Activated naive CD4-positive, alpha-beta T cell treated with anti-CD3 and anti-CD28 coated beads, Interleukin-2, amount 10 ng/mL, durations not matched to agents 7 days and 5 days (primary cell): ENCODE measurements at regions not wholly inside any gene's neighbourhood (a gene's known extent, or its start where the extent isn't known, plus 50 kb on each side); places are given as distances from the start of the nearest gene placed in this dataset.

Experiments
- CTCF ChIA-PET: fragments of 350-600 bp; sonication (Branson Sonifier 250); formaldehyde crosslinking; loops from one replicate; lab custom pipeline; 2021; ENCODE audit warnings: antibody characterized with exemption; lab: Charles Lee
- DNase-seq: peaks from one replicate; pipeline ENCODE4 v3.0.0-alpha.2; 2020
- H3K27ac Mint-ChIP-seq: one replicate; pipeline ENCODE4 v1.8.0; 2021; ENCODE audit warnings: mild to moderate bottlenecking, moderate library complexity, mixed read lengths
- H3K27me3 Mint-ChIP-seq: one replicate; pipeline ENCODE4 v1.8.0; 2021; ENCODE audit warnings: mild to moderate bottlenecking, mixed read lengths
- H3K36me3 Mint-ChIP-seq: one replicate; pipeline ENCODE4 v1.8.0; 2021; ENCODE audit warnings: mixed read lengths
- H3K4me1 Mint-ChIP-seq: one replicate; pipeline ENCODE4 v1.8.0; 2021; ENCODE audit warnings: mixed read lengths
- H3K4me3 Mint-ChIP-seq: one replicate; pipeline ENCODE4 v1.8.0; 2021; ENCODE audit warnings: mild to moderate bottlenecking, moderate library complexity, mixed read lengths
- H3K9me3 Mint-ChIP-seq: one replicate; pipeline ENCODE4 v1.8.0; 2021; ENCODE audit warnings: mixed read lengths

DNA sequence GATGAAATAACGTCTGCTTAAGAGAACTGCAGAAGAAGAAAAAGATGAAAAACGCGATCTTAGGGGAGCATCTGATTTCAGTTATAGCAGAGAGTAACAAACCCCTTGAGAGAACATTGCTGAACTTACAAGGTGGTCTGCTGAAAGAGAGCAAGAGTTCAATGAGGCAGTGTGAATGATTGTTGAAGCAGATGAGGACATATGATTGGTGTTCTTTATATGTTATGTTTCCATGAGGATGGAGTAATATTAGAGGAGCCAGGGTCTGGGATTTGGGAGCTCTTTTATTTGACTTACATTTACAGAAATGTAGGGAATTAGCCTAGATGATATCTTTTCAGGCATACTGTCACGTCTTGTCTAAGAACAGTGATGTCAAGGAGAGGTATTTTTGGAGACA lies 1302.0 kb downstream of the KCNT2 start:
- H3K27me3 Mint-ChIP-seq = no peaks in the 10 kb centered on the region
- no peak overlapping the region for H3K27ac Mint-ChIP-seq
- DNase-seq = no peak
- no peak overlapping the region for H3K4me3 Mint-ChIP-seq
- CTCF ChIA-PET = no interaction called here
- no peaks in the 10 kb centered on the region for H3K36me3 Mint-ChIP-seq
- H3K4me1 Mint-ChIP-seq = no peaks in the 10 kb centered on the region
- H3K9me3 Mint-ChIP-seq = no peaks in the 10 kb centered on the region

DNA sequence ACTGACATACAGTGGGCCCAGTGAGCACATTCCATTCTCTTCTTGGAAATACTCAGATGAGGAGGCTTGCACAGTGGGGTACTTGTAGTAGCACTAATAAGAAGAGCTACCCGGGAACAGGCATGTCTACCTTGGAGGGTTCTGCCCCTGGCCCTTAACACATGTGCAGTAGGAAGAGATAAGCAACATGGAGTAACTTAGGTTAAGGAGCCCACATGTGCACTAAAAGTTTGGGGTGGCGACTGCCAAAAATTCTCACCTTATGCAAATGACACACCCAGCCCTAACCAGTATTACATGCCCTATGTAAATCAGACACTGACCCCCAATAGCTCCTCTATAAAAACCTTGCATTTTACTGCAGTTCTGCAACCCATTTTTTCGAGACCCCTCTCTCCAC lies 1313.3 kb downstream of the KCNT2 start:
- no peak overlapping the region for H3K27ac Mint-ChIP-seq

DNA sequence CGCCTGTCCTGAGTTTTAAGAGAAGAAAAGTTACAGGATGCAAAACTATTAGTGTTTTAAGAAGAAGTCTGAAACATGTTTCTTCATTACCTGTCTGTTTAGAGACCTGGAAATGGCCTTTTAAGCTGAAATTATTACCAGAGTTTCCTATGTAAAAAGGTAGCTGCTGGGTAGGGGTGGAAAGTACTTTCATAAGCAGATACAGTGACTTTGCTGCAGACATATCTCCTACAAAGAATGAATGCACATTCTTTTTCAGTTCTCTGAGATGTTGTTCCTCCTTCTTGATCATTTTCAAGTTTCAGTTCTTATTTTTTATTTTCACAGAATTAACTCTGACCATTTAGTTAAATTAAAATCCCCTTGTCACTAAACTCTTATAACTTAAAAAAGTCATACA lies 1329.6 kb downstream of the KCNT2 start:
- no peaks in the 10 kb centered on the region for H3K36me3 Mint-ChIP-seq
- no peak overlapping the region for H3K27ac Mint-ChIP-seq
- CTCF ChIA-PET = no interaction called here
- H3K9me3 Mint-ChIP-seq = no peaks in the 10 kb centered on the region
- H3K4me1 Mint-ChIP-seq = no peaks in the 10 kb centered on the region
- DNase-seq = no peak
- H3K4me3 Mint-ChIP-seq = no peak overlapping the region
- H3K27me3 Mint-ChIP-seq = no peaks in the 10 kb centered on the region

More for the DNA sequence above, 1313.3 kb downstream of the KCNT2 start:
- CTCF ChIA-PET = no interaction called here
- H3K4me3 Mint-ChIP-seq = no peak overlapping the region
- H3K9me3 Mint-ChIP-seq = no peaks in the 10 kb centered on the region
- no peak for DNase-seq
- H3K36me3 Mint-ChIP-seq = no peaks in the 10 kb centered on the region
- H3K27me3 Mint-ChIP-seq = no peaks in the 10 kb centered on the region
- H3K4me1 Mint-ChIP-seq = no peaks in the 10 kb centered on the region

GRCh38 chr1:195275710-195276109 lies 1332.5 kb downstream of the KCNT2 start:
- CTCF ChIA-PET = no interaction called here
- H3K27ac Mint-ChIP-seq = no peak overlapping the region
- DNase-seq = no peak
- H3K27me3 Mint-ChIP-seq = no peaks in the 10 kb centered on the region
- peaks cover 3% of the 10 kb centered on the region for H3K9me3 Mint-ChIP-seq
- no peak overlapping the region for H3K4me3 Mint-ChIP-seq
- no peaks in the 10 kb centered on the region for H3K36me3 Mint-ChIP-seq
- H3K4me1 Mint-ChIP-seq = no peaks in the 10 kb centered on the region

GRCh38 chr1:195251900-195252299 lies 1356.3 kb downstream of the KCNT2 start:
- Mint-ChIP-seq H3K27ac (no peak overlapping the region), H3K4me3 (no peak overlapping the region), H3K27me3 (no peaks in the 10 kb centered on the region), H3K9me3 (no peaks in the 10 kb centered on the region), H3K4me1 (no peaks in the 10 kb centered on the region), H3K36me3 (no peaks in the 10 kb centered on the region)
- DNase-seq = no peak
- CTCF ChIA-PET = no interaction called here

DNA sequence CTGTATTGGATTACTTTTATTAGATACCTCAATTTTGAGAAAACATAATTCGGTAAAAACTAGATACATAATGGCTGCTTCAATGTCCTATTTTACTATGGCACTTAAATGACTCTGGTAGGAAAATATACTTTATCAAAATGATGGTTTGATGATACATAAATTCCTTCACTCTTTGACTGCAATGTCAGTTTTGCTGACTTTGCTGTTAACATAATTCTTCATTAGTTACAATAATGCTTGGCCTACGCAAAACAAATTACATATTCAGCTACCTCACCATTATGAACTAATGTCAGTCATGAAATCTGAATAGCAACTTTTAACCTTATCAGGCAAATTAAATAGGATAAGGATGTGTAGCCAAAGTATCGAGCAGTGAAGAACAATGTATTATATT lies 1364.7 kb downstream of the KCNT2 start:
- Mint-ChIP-seq H3K27me3 (no peaks in the 10 kb centered on the region), H3K9me3 (no peaks in the 10 kb centered on the region), H3K4me1 (no peaks in the 10 kb centered on the region), H3K4me3 (no peak overlapping the region), H3K27ac (no peak overlapping the region), H3K36me3 (no peaks in the 10 kb centered on the region)
- CTCF ChIA-PET = interaction anchor here (0.6 kb wide), 1 partner anchor 537 kb away, joined by 3 read pairs; no protein-coding TSS in a partner anchor
- no peak for DNase-seq

DNA sequence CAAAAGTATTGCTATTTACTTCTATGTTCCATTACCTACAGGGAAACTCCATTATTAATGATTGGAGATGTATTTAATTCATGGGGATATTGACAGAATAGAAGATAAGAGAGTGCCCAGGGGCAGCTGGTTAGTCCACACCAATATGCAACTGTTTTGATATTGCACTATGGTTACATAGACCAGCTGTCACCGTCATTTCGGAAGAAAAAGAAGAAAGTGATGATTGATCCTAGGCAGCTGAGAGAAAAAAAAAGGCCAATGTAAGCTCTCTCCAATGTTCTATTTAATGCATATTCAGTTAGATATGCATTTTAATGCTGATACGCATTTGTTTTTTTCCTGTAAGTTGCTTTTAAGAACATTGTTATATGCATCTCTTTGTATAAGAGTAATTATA lies 1367.2 kb downstream of the KCNT2 start:
- no peaks in the 10 kb centered on the region for H3K4me1 Mint-ChIP-seq
- H3K36me3 Mint-ChIP-seq = no peaks in the 10 kb centered on the region
- H3K4me3 Mint-ChIP-seq = no peak overlapping the region
- no peak overlapping the region for H3K27ac Mint-ChIP-seq
- H3K9me3 Mint-ChIP-seq = no peaks in the 10 kb centered on the region
- no peaks in the 10 kb centered on the region for H3K27me3 Mint-ChIP-seq
- DNase-seq = no peak
- CTCF ChIA-PET = no interaction called here

DNA sequence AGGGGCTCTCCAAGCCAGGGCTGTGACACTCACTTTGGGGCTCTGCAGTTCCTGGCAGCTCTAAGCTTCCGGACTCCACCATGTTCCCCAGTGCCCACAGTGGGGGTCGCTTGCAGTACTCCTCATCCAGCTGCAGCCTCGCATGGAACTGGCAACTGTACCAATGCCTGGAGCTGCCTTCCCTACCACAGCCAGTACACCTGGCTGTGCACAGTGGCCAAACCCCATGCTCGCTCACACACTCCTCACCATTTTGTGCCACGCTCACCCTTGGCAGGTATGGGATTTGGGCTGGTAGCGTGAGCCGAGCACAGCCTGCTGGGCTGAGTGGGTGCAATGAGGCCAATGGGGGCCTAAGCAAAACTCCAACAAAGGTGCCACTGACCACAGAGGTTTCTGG lies 1369.9 kb downstream of the KCNT2 start:
- Mint-ChIP-seq H3K4me3 (no peak overlapping the region), H3K27me3 (no peaks in the 10 kb centered on the region), H3K9me3 (no peaks in the 10 kb centered on the region), H3K36me3 (no peaks in the 10 kb centered on the region), H3K4me1 (no peaks in the 10 kb centered on the region), H3K27ac (no peak overlapping the region)
- no peak for DNase-seq
- CTCF ChIA-PET = no interaction called here

DNA sequence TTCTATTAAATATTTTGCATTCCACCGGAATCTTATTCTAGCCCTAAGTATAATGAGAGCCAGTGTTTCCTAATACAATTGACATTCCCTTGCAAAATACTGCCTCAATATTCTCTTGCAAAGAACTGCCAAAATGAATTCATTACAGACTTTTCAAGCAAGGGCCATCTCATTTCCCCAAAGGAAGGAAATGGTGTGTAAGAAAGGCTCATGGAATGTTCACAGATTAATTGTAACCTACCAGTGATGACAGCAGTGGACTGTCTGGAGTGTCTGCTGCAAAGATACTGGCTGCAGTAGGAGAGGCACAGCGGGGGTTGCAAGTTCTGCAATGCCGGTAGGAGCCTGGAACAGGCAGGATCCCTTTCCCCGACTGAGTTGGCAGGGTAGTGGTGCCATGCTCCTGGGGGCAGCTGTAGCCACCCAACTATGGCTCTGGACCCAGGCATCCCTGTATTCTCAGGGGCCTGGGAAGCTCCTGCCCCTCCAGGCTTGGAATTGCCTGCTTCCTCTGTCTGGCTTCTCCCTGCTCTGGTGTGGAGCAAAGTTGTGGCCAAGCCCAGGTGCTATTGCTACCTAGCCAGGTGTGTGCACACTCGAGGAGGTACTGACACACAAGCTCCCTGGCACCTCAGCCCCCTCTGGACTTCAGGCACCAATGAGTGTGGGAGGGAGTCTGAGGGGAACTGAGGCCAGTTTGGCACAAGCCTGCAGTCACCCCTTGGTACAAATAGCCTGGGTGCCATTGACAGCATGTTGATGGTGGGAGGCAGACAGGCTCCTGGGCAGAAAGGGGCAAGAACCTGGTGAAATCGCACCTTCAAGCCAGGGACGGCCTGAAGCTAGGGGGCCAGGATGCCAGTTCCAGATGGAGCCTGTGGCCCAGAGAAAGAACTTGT lies 1371.0 kb downstream of the KCNT2 start:
- no peak overlapping the region for H3K27ac Mint-ChIP-seq
- no peak overlapping the region for H3K4me3 Mint-ChIP-seq

GRCh38 chr1:195218428-195219212 lies 1389.6 kb downstream of the KCNT2 start:
- Mint-ChIP-seq H3K27ac (no peak overlapping the region), H3K36me3 (no peaks in the 10 kb centered on the region)
- DNase-seq = no peak

More for the DNA sequence above, 1371.0 kb downstream of the KCNT2 start:
- Mint-ChIP-seq H3K9me3 (no peaks in the 10 kb centered on the region), H3K27me3 (no peaks in the 10 kb centered on the region), H3K4me1 (no peaks in the 10 kb centered on the region), H3K36me3 (no peaks in the 10 kb centered on the region)
- no peak for DNase-seq
- CTCF ChIA-PET = no interaction called here

DNA sequence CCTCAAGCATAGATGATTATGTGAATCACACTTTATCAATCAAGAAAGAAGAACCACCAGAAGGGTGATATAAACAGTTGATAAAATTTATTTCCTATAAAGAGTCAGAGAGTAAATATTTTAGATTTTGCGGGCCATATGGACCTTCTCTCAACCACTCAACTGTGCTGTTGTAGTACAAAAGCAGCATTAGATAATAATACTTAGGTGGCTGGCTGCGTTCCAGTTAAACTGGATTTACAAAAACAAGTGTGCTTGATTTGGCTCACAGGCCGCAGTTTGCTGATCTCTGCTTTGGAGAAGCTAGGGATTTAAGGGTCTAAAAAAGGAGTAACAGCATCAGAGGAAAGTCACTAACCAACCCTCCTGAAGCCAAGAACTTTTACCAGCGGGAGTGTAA lies 1406.0 kb downstream of the KCNT2 start:
- DNase-seq = no peak
- H3K27me3 Mint-ChIP-seq = no peaks in the 10 kb centered on the region
- no peak overlapping the region for H3K4me3 Mint-ChIP-seq
- CTCF ChIA-PET = no interaction called here
- H3K27ac Mint-ChIP-seq = no peak overlapping the region
- H3K4me1 Mint-ChIP-seq = no peaks in the 10 kb centered on the region
- H3K9me3 Mint-ChIP-seq = no peaks in the 10 kb centered on the region
- H3K36me3 Mint-ChIP-seq = no peaks in the 10 kb centered on the region

More at GRCh38 chr1:195218428-195219212, 1389.6 kb downstream of the KCNT2 start:
- Mint-ChIP-seq H3K4me1 (no peaks in the 10 kb centered on the region), H3K27me3 (no peaks in the 10 kb centered on the region), H3K4me3 (no peak overlapping the region), H3K9me3 (peaks cover 4% of the 10 kb centered on the region)
- CTCF ChIA-PET = no interaction called here

DNA sequence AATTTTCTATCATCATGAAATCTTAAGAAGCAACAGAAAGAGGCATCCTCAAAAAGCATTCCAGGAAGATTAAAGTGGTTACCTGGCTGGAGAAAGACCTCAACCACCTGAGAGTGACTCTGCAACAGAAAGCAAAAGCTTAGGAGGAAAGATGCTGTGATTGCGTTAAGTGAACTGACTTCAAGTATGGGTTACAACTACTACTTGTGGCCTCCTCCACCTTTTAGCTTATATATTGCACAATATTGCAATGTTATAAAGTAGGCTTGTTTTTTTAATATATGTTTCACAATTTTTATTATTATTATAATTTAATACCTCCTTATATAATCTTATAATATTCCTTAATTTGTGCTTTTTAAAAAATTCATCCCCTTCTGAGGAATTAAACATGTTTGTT lies 1407.5 kb downstream of the KCNT2 start:
- Mint-ChIP-seq H3K36me3 (no peaks in the 10 kb centered on the region), H3K4me3 (no peak overlapping the region), H3K9me3 (no peaks in the 10 kb centered on the region), H3K27ac (no peak overlapping the region), H3K27me3 (no peaks in the 10 kb centered on the region), H3K4me1 (peaks cover under 1% of the 10 kb centered on the region)
- CTCF ChIA-PET = no interaction called here
- no peak for DNase-seq

DNA sequence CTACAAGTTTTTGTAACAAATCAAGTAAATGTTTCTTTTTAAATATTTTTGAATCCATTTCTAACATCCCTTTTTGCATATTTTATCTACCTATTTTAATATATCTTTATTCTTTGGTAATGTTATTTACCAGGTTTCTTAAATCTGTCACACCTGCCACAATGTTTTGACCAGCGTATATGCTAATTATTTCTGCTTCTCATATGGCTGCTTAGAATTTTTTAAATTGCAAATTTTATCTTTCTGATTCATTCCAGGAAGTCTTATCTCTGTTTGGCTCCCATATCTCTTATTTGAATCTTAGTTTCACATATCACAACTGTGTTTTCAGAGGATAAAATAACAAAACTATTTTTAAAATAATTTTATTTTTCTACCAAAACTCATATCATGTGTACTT lies 1411.1 kb downstream of the KCNT2 start:
- Mint-ChIP-seq H3K27me3 (no peaks in the 10 kb centered on the region), H3K4me1 (peaks cover 7% of the 10 kb centered on the region), H3K36me3 (no peaks in the 10 kb centered on the region), H3K9me3 (peaks cover 3% of the 10 kb centered on the region), H3K27ac (no peak overlapping the region), H3K4me3 (no peak overlapping the region)
- DNase-seq = no peak
- CTCF ChIA-PET = no interaction called here

GRCh38 chr1:195195423-195196057 lies 1412.7 kb downstream of the KCNT2 start:
- Mint-ChIP-seq H3K27me3 (no peaks in the 10 kb centered on the region), H3K27ac (no peak overlapping the region), H3K4me1 (peaks cover 7% of the 10 kb centered on the region), H3K9me3 (peaks cover 3% of the 10 kb centered on the region), H3K4me3 (no peak overlapping the region), H3K36me3 (no peaks in the 10 kb centered on the region)
- CTCF ChIA-PET = no interaction called here
- no peak for DNase-seq
